GM23338 (cell line): ENCODE measurements at regions not wholly inside any gene's neighbourhood (a gene's known extent, or its start where the extent isn't known, plus 50 kb on each side); places are given as distances from the start of the nearest gene placed in this dataset.

Experiments
- ATAC-seq: fragments of 200-7000 bp; cut with Tn5 transposase; 3 replicates; pipeline ENCODE4 v1.9.1; 2020
- DNase-seq: peaks from one replicate; pipeline ENCODE4 v3.0.0-alpha.2; 2015; ENCODE audit warnings: low spot score
- H2AFZ ChIP-seq: fragments of 200-600 bp; sonication (generic); 2 replicates; pipeline ENCODE4 v1.8.0; 2016; ENCODE audit warnings: antibody characterized with exemption, mild to moderate bottlenecking, moderate library complexity
- H3F3A ChIP-seq: fragments of 200-600 bp; sonication (generic); replicated peaks from 2 replicates; pipeline ENCODE4 v1.8.0; 2017; ENCODE audit warnings: antibody characterized with exemption, mixed run types, low read depth
- H3K27ac ChIP-seq: fragments of 200-600 bp; sonication (generic); 2 replicates; pipeline ENCODE4 v1.6.1; 2016; ENCODE audit warnings: low read depth
- H3K27me3 ChIP-seq: fragments of 200-600 bp; sonication (generic); 2 replicates; pipeline ENCODE4 v1.8.0; 2016; ENCODE audit warnings: mild to moderate bottlenecking, mixed run types, moderate library complexity; ENCODE audit not compliant: insufficient read depth
- H3K36me3 ChIP-seq: fragments of 200-600 bp; sonication (generic); 2 replicates; pipeline ENCODE4 v1.8.0; 2016; ENCODE audit warnings: mild to moderate bottlenecking; ENCODE audit not compliant: insufficient read depth
- H3K4me1 ChIP-seq: fragments of 200-600 bp; sonication (generic); 2 replicates; pipeline ENCODE4 v1.8.0; 2016; ENCODE audit warnings: mild to moderate bottlenecking, moderate library complexity; ENCODE audit not compliant: insufficient read depth
- H3K4me2 ChIP-seq: fragments of 200-600 bp; sonication (generic); 2 replicates; pipeline ENCODE4 v1.7.1; 2017; ENCODE audit warnings: mixed run types
- H3K4me3 ChIP-seq: fragments of 200-600 bp; sonication (generic); 2 replicates; pipeline ENCODE4 v1.6.1; 2016; ENCODE audit warnings: mixed run types
- H3K79me2 ChIP-seq: fragments of 200-600 bp; sonication (generic); replicated peaks from 2 replicates; pipeline ENCODE4 v1.8.0; 2017; ENCODE audit warnings: mild to moderate bottlenecking; ENCODE audit not compliant: insufficient read depth
- H3K9me2 ChIP-seq: fragments of 200-600 bp; sonication (generic); 2 replicates; pipeline ENCODE4 v1.8.0; 2017; ENCODE audit not compliant: insufficient read depth
- H4K20me1 ChIP-seq: fragments of 200-600 bp; sonication (generic); replicated peaks from 2 replicates; pipeline ENCODE4 v1.8.0; 2017; ENCODE audit warnings: mild to moderate bottlenecking; ENCODE audit not compliant: insufficient read depth
- H3K27ac Mint-ChIP-seq: 2 replicates; pipeline ENCODE4 v1.8.0; 2020; ENCODE audit warnings: inconsistent platforms, mild to moderate bottlenecking, moderate library complexity, mixed read lengths
- H3K27me3 Mint-ChIP-seq: 3 replicates; pipeline ENCODE4 v1.8.0; 2022; ENCODE audit warnings: low read depth, mild to moderate bottlenecking, moderate library complexity, mixed read lengths, inconsistent platforms; ENCODE audit not compliant: insufficient read depth, poor library complexity
- H3K36me3 Mint-ChIP-seq: 3 replicates; pipeline ENCODE4 v1.8.0; 2021; ENCODE audit warnings: low read depth, mild to moderate bottlenecking, inconsistent platforms, moderate library complexity, mixed read lengths
- H3K4me1 Mint-ChIP-seq: 3 replicates; pipeline ENCODE4 v1.8.0; 2020; ENCODE audit warnings: mild to moderate bottlenecking, inconsistent platforms, mixed read lengths
- H3K4me3 Mint-ChIP-seq: 3 replicates; pipeline ENCODE4 v1.8.0; 2021; ENCODE audit warnings: moderate library complexity, mild to moderate bottlenecking, inconsistent platforms, mixed read lengths
- H3K9me3 Mint-ChIP-seq: 3 replicates; pipeline ENCODE4 v1.8.0; 2020; ENCODE audit warnings: moderate library complexity, mild to moderate bottlenecking, inconsistent platforms, mixed read lengths
- CTCF ChIP-seq, 2 experiments: fragments of 200-600 bp in 1 of 2; sonication (generic) in 1 of 2; conservative IDR thresholded peaks; 2 replicates each; pipeline versions ENCODE4 v1.5.1 to v1.6.1; 2016 to 2017; ENCODE audit warnings: antibody characterized with exemption in 2 of 2, low read depth in 2 of 2, mild to moderate bottlenecking in 2 of 2, moderate library complexity in 1 of 2
- ETS1 ChIP-seq: IDR thresholded peaks from 2 replicates; pipeline ENCODE4 v1.6.1; 2016; ENCODE audit warnings: antibody characterized with exemption
- EZH2 ChIP-seq: fragments of 200-600 bp; sonication (generic); IDR thresholded peaks from one replicate; pipeline ENCODE4 v1.8.0; 2017; ENCODE audit warnings: antibody characterized with exemption, mild to moderate bottlenecking, low read depth; ENCODE audit not compliant: unreplicated experiment
- EZH2phosphoT487 ChIP-seq: fragments of 200-600 bp; sonication (generic); IDR thresholded peaks from one replicate; pipeline ENCODE4 v1.8.1; 2018; ENCODE audit warnings: antibody characterized with exemption; ENCODE audit not compliant: unreplicated experiment
- JUNB ChIP-seq: IDR thresholded peaks from one replicate; pipeline ENCODE4 v1.6.1; 2016; ENCODE audit warnings: antibody characterized with exemption; ENCODE audit not compliant: unreplicated experiment
- NANOG ChIP-seq: IDR thresholded peaks from 2 replicates; pipeline ENCODE4 v1.6.1; 2016; ENCODE audit warnings: antibody characterized with exemption, borderline replicate concordance
- REST ChIP-seq: IDR thresholded peaks from one replicate; pipeline ENCODE4 v1.6.1; 2018; ENCODE audit warnings: antibody characterized with exemption; ENCODE audit not compliant: unreplicated experiment
- STAT1 ChIP-seq: IDR thresholded peaks from one replicate; pipeline ENCODE4 v1.6.1; 2016; ENCODE audit warnings: antibody characterized with exemption; ENCODE audit not compliant: unreplicated experiment
- ZNF331 ChIP-seq: fragments of 250-450 bp; sonication (Bioruptor Pico); IDR thresholded peaks from 2 replicates; pipeline ENCODE4 v1.5.0; 2020; ENCODE audit warnings: low read depth, mild to moderate bottlenecking, moderate library complexity
- ZNF462 ChIP-seq: fragments of 250-450 bp; sonication (Bioruptor Pico); IDR thresholded peaks from 2 replicates; pipeline ENCODE4 v1.5.0; 2020; ENCODE audit warnings: mild to moderate bottlenecking, moderate library complexity

GRCh38 chr3:160618878-160619277 is 53.5 kb upstream of the KPNA4 start:
- no peak overlapping the region for H3K27ac ChIP-seq
- Mint-ChIP-seq H3K27ac (no peak overlapping the region), H3K4me3 (no peak overlapping the region), H3K27me3 (peaks cover 2% of the 10 kb centered on the region), H3K36me3 (no peaks in the 10 kb centered on the region), H3K4me1 (no peaks in the 10 kb centered on the region), H3K9me3 (no peaks in the 10 kb centered on the region; the same call in 2 of the 3 replicates)
- no peak overlapping the region for H2AFZ ChIP-seq
- H3K27me3 ChIP-seq, result no peaks in the 10 kb centered on the region
- no peak overlapping the region for H3K4me2 ChIP-seq
- H4K20me1 ChIP-seq, result no peaks in the 10 kb centered on the region
- H3K79me2 ChIP-seq, result no peaks in the 10 kb centered on the region
- DNase-seq (no peak), ATAC-seq (no peak)
- no peaks in the 10 kb centered on the region for H3K4me1 ChIP-seq
- no peaks in the 10 kb centered on the region for H3F3A ChIP-seq
- TF ChIP-seq REST, result no peak
- no peak for TF ChIP-seq EZH2
- TF ChIP-seq NANOG, result no peak
- no peak for TF ChIP-seq JUNB
- no peak for TF ChIP-seq ZNF331 (CRISPR knock-in tag)
- no peak for TF ChIP-seq ZNF462 (CRISPR knock-in tag)
- TF ChIP-seq STAT1, result no peak
- TF ChIP-seq ETS1, result no peak
- no peak for TF ChIP-seq EZH2phosphoT487
- TF ChIP-seq CTCF (conservative IDR thresholded peaks at IDR 0.05; ENCODE audit: low read depth in 2 of 2), result no peak
- H3K36me3 ChIP-seq, result no peaks in the 10 kb centered on the region
- no peaks in the 10 kb centered on the region for H3K9me2 ChIP-seq
- no peak overlapping the region for H3K4me3 ChIP-seq
